ENCODE measurements at regions not wholly inside any gene's neighbourhood (a gene's known extent, or its start where the extent isn't known, plus 50 kb on each side); places are given as distances from the start of the nearest gene placed in this dataset.

DNA sequence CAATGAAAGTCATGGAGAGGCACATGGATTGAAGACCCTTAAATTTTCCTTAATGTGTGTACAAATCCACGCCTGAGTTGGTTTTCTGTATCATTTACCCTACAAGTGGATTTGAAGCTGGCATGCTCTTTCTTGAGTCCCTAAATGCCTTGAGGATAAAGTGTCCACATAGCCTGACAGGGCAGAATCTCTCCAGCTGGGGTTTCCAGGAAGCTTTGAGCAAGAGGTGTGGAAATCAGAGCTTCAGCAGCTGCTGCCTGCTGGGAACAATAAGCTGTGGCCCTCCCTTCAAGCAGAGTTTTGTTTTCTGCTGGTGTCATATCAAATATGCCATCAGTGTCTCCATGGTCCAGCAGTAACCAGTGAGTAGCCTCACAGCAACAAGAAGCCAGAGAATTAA is 120.3 kb upstream of the SERTM1 start:
- TF ChIP-seq TAF7 (optimal IDR thresholded peaks at IDR 0.05; ENCODE audit: borderline replicate concordance, low read depth, low read length) = no peak
- no peak for TF ChIP-seq POU5F1 (IDR thresholded peaks at IDR 0.05; ENCODE audit: low read depth, low read length)
